Liver (tissue), 8 donors: ENCODE measurements at regions not wholly inside any gene's neighbourhood (a gene's known extent, or its start where the extent isn't known, plus 50 kb on each side); places are given as distances from the start of the nearest gene placed in this dataset.

Experiments
- DNase-seq: peaks from one replicate; pipeline ENCODE4 v3.0.0-alpha.2; 2017; ENCODE audit warnings: low spot score
- H3K27ac ChIP-seq, 2 donors: one replicate each; pipeline ENCODE4 v1.7.0; 2013; ENCODE audit warnings: inconsistent platforms in 2 of 2, low read length in 2 of 2, control low read depth in 1 of 2, low read depth in 1 of 2, mild to moderate bottlenecking in 1 of 2
- H3K27me3 ChIP-seq, 4 donors: one replicate each; pipeline versions ENCODE4 v1.6.1 to v1.7.0; 2013; ENCODE audit warnings: low read length in 3 of 4, inconsistent platforms in 1 of 4, mild to moderate bottlenecking in 1 of 4, moderate library complexity in 1 of 4; ENCODE audit not compliant: control insufficient read depth in 4 of 4, insufficient read depth in 4 of 4
- H3K36me3 ChIP-seq, 4 donors: one replicate each; pipeline versions ENCODE4 v1.6.1 to v1.7.0; 2013; ENCODE audit warnings: low read length in 3 of 4, mild to moderate bottlenecking in 3 of 4, low read depth in 1 of 4, moderate library complexity in 1 of 4; ENCODE audit not compliant: control insufficient read depth in 4 of 4, insufficient read depth in 3 of 4
- H3K4me1 ChIP-seq, 4 donors: one replicate each; pipeline versions ENCODE4 v1.6.1 to v1.7.0; 2013; ENCODE audit warnings: low read length in 3 of 4, mild to moderate bottlenecking in 3 of 4, moderate library complexity in 1 of 4; ENCODE audit not compliant: control insufficient read depth in 4 of 4, insufficient read depth in 4 of 4
- H3K4me3 ChIP-seq, 3 donors: one replicate each; pipeline versions ENCODE4 v1.6.1 to v1.7.0; 2013; ENCODE audit warnings: low read length in 3 of 3, control low read depth in 1 of 3, low read depth in 1 of 3, mild to moderate bottlenecking in 1 of 3
- H3K9ac ChIP-seq, 2 donors: one replicate each; pipeline ENCODE4 v1.7.0; 2013; ENCODE audit warnings: low read length in 2 of 2, mild to moderate bottlenecking in 2 of 2, moderate library complexity in 2 of 2, control low read depth in 1 of 2, low read depth in 1 of 2
- H3K9me3 ChIP-seq, 4 donors: one replicate each; pipeline versions ENCODE4 v1.6.1 to v1.7.0; 2013; ENCODE audit warnings: low read length in 3 of 4; ENCODE audit not compliant: control insufficient read depth in 4 of 4
- ATF3 ChIP-seq: IDR thresholded peaks from 2 replicates; pipeline ENCODE4 v1.6.1; 2016; ENCODE audit warnings: antibody characterized with exemption
- EGR1 ChIP-seq, 2 donors: IDR thresholded peaks; 2 replicates each; pipeline ENCODE4 v1.6.1; 2016 to 2018; ENCODE audit warnings: antibody characterized with exemption in 2 of 2, low read depth in 2 of 2
- FOXA1 ChIP-seq: IDR thresholded peaks from 2 replicates; pipeline ENCODE4 v1.6.1; 2016; ENCODE audit warnings: antibody characterized with exemption
- FOXA2 ChIP-seq: IDR thresholded peaks from 2 replicates; pipeline ENCODE4 v1.6.1; 2016; ENCODE audit warnings: antibody characterized with exemption
- HNF4A ChIP-seq, 2 donors: conservative IDR thresholded peaks; 2 replicates each; pipeline ENCODE4 v1.6.1; 2016; ENCODE audit warnings: antibody characterized with exemption in 2 of 2, mild to moderate bottlenecking in 2 of 2
- HNF4G ChIP-seq: IDR thresholded peaks from 2 replicates; pipeline ENCODE4 v1.6.1; 2016; ENCODE audit warnings: antibody characterized with exemption
- JUND ChIP-seq, 2 donors: IDR thresholded peaks; 2 replicates each; pipeline ENCODE4 v1.6.1; 2016; ENCODE audit warnings: antibody characterized with exemption in 2 of 2
- NR2F2 ChIP-seq: IDR thresholded peaks from 2 replicates; pipeline ENCODE4 v1.6.1; 2016; ENCODE audit warnings: antibody characterized with exemption
- RAD21 ChIP-seq, 2 donors: IDR thresholded peaks; 2 replicates each; pipeline ENCODE4 v1.6.1; 2016; ENCODE audit warnings: antibody characterized with exemption in 2 of 2, mild to moderate bottlenecking in 2 of 2
- RXRA ChIP-seq, 2 donors: IDR thresholded peaks; 2 replicates each; pipeline ENCODE4 v1.6.1; 2017 to 2018; ENCODE audit warnings: antibody characterized with exemption in 2 of 2, mild to moderate bottlenecking in 1 of 2
- SP1 ChIP-seq: IDR thresholded peaks from 2 replicates; pipeline ENCODE4 v1.6.1; 2018; ENCODE audit warnings: antibody characterized with exemption, mild to moderate bottlenecking
- TAF1 ChIP-seq: conservative IDR thresholded peaks from 2 replicates; pipeline ENCODE4 v1.6.1; 2016; ENCODE audit warnings: antibody characterized with exemption, mild to moderate bottlenecking
- YY1 ChIP-seq: IDR thresholded peaks from 2 replicates; pipeline ENCODE4 v1.6.1; 2016; ENCODE audit warnings: antibody characterized with exemption, mild to moderate bottlenecking
- WGBS: extraction: QIAGEN DNeasy Blood & Tissue Kit; methylation state at CpG from one replicate; pipeline ENCODE4 v1.1.7; 2013; 5-methylcytosine and 5-hydroxymethylcytosine counted together
- TF ChIP-seq, protein P1 (sequence below): fragments of 150-350 bp; IDR thresholded peaks from 2 replicates; pipeline ENCODE4 v1.5.1; 2017; ENCODE audit warnings: improper control_type of control experiment, low read depth, low read length; ENCODE audit not compliant: missing input control
- TF ChIP-seq, protein P2 (sequence below): IDR thresholded peaks from 2 replicates; pipeline ENCODE4 v1.6.1; 2016; ENCODE audit warnings: antibody characterized with exemption, mild to moderate bottlenecking
- TF ChIP-seq, protein P3 (sequence below): IDR thresholded peaks from 2 replicates; pipeline ENCODE4 v1.6.1; 2016; ENCODE audit warnings: antibody characterized with exemption
- donor health status: healthy.
- donor health status: healthy.
- donor health status: healthy.
- donor health status: healthy.
- donor health status: healthy.

GRCh38 chr4:43362875-43363636, 470.5 kb downstream of the GRXCR1 start:
- H3K9me3 ChIP-seq: no peaks in the 10 kb centered on the region
- WGBS: 96% methylated on average over 1 of the region's 1 CpG
- no peaks in the 10 kb centered on the region for H3K4me1 ChIP-seq
- no peak overlapping the region for H3K4me3 ChIP-seq
- no peak for DNase-seq
- H3K27ac ChIP-seq: no peak overlapping the region
- no peaks in the 10 kb centered on the region for H3K36me3 ChIP-seq
- no peaks in the 10 kb centered on the region for H3K27me3 ChIP-seq
- H3K9ac ChIP-seq: no peak overlapping the region
- TF ChIP-seq ATF3 (no peak), SP1 (no peak), HNF4A (conservative IDR thresholded peaks at IDR 0.05) (no peak), RAD21 (IDR thresholded peaks at IDR 0.05) (no peak), EGR1 (IDR thresholded peaks at IDR 0.05; ENCODE audit: low read depth in 2 of 2) (no peak), NR2F2 (no peak), TAF1 (no peak), JUND (IDR thresholded peaks at IDR 0.05) (no peak)
- TF ChIP-seq, protein P1, sequence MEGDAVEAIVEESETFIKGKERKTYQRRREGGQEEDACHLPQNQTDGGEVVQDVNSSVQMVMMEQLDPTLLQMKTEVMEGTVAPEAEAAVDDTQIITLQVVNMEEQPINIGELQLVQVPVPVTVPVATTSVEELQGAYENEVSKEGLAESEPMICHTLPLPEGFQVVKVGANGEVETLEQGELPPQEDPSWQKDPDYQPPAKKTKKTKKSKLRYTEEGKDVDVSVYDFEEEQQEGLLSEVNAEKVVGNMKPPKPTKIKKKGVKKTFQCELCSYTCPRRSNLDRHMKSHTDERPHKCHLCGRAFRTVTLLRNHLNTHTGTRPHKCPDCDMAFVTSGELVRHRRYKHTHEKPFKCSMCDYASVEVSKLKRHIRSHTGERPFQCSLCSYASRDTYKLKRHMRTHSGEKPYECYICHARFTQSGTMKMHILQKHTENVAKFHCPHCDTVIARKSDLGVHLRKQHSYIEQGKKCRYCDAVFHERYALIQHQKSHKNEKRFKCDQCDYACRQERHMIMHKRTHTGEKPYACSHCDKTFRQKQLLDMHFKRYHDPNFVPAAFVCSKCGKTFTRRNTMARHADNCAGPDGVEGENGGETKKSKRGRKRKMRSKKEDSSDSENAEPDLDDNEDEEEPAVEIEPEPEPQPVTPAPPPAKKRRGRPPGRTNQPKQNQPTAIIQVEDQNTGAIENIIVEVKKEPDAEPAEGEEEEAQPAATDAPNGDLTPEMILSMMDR: no peak

DNA sequence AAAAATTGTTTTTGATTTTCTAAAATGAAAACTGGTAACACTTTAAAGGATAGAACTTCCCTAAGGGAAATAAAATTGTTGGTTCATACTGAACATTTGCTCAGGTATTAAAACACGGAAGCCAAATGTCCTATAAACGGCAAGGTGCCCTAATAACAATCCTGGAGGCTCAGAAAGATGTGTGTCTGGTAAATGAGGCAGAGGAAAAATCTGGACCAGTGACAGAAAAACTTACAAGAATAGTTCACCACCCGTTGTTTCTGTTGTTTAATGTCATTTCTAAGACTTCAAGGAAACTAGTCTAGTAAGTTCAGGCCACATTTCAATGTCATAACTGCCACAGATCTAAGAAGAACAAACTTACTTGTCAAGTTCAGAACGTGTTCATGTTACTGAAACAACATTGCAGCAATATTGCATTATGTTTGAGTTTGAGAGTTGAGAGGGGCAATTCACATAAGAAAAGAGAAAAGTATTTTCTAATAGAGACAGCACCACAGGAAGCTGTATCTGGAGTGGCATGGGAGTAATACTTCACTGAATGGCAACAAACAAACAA, 476.6 kb downstream of the GRXCR1 start:
- Histone ChIP-seq H3K4me3 (no peak overlapping the region), H3K36me3 (no peaks in the 10 kb centered on the region), H3K27ac (no peak overlapping the region), H3K4me1 (no peaks in the 10 kb centered on the region), H3K9ac (no peak overlapping the region), H3K27me3 (no peaks in the 10 kb centered on the region), H3K9me3 (no peaks in the 10 kb centered on the region)
- no peak for DNase-seq
- TF ChIP-seq ATF3: no peak
- no peak for TF ChIP-seq RAD21 (IDR thresholded peaks at IDR 0.05)
- TF ChIP-seq YY1: no peak
- TF ChIP-seq, protein P2, sequence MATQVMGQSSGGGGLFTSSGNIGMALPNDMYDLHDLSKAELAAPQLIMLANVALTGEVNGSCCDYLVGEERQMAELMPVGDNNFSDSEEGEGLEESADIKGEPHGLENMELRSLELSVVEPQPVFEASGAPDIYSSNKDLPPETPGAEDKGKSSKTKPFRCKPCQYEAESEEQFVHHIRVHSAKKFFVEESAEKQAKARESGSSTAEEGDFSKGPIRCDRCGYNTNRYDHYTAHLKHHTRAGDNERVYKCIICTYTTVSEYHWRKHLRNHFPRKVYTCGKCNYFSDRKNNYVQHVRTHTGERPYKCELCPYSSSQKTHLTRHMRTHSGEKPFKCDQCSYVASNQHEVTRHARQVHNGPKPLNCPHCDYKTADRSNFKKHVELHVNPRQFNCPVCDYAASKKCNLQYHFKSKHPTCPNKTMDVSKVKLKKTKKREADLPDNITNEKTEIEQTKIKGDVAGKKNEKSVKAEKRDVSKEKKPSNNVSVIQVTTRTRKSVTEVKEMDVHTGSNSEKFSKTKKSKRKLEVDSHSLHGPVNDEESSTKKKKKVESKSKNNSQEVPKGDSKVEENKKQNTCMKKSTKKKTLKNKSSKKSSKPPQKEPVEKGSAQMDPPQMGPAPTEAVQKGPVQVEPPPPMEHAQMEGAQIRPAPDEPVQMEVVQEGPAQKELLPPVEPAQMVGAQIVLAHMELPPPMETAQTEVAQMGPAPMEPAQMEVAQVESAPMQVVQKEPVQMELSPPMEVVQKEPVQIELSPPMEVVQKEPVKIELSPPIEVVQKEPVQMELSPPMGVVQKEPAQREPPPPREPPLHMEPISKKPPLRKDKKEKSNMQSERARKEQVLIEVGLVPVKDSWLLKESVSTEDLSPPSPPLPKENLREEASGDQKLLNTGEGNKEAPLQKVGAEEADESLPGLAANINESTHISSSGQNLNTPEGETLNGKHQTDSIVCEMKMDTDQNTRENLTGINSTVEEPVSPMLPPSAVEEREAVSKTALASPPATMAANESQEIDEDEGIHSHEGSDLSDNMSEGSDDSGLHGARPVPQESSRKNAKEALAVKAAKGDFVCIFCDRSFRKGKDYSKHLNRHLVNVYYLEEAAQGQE: no peak
- no peak for TF ChIP-seq NR2F2
- TF ChIP-seq HNF4G: no peak
- TF ChIP-seq, protein P3, sequence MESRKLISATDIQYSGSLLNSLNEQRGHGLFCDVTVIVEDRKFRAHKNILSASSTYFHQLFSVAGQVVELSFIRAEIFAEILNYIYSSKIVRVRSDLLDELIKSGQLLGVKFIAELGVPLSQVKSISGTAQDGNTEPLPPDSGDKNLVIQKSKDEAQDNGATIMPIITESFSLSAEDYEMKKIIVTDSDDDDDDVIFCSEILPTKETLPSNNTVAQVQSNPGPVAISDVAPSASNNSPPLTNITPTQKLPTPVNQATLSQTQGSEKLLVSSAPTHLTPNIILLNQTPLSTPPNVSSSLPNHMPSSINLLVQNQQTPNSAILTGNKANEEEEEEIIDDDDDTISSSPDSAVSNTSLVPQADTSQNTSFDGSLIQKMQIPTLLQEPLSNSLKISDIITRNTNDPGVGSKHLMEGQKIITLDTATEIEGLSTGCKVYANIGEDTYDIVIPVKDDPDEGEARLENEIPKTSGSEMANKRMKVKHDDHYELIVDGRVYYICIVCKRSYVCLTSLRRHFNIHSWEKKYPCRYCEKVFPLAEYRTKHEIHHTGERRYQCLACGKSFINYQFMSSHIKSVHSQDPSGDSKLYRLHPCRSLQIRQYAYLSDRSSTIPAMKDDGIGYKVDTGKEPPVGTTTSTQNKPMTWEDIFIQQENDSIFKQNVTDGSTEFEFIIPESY: no peak
- no peak for TF ChIP-seq TAF1
- no peak for TF ChIP-seq FOXA1
- TF ChIP-seq RXRA (IDR thresholded peaks at IDR 0.05): no peak
- no peak for TF ChIP-seq HNF4A (conservative IDR thresholded peaks at IDR 0.05)
- no peak for TF ChIP-seq FOXA2
- no peak for TF ChIP-seq EGR1 (IDR thresholded peaks at IDR 0.05; ENCODE audit: low read depth in 2 of 2)
- WGBS: 52% methylated on average over 4 of the region's 4 CpGs
